ENCODE measurements at regions not wholly inside any gene's neighbourhood (a gene's known extent, or its start where the extent isn't known, plus 50 kb on each side); places are given as distances from the start of the nearest gene placed in this dataset.

DNA sequence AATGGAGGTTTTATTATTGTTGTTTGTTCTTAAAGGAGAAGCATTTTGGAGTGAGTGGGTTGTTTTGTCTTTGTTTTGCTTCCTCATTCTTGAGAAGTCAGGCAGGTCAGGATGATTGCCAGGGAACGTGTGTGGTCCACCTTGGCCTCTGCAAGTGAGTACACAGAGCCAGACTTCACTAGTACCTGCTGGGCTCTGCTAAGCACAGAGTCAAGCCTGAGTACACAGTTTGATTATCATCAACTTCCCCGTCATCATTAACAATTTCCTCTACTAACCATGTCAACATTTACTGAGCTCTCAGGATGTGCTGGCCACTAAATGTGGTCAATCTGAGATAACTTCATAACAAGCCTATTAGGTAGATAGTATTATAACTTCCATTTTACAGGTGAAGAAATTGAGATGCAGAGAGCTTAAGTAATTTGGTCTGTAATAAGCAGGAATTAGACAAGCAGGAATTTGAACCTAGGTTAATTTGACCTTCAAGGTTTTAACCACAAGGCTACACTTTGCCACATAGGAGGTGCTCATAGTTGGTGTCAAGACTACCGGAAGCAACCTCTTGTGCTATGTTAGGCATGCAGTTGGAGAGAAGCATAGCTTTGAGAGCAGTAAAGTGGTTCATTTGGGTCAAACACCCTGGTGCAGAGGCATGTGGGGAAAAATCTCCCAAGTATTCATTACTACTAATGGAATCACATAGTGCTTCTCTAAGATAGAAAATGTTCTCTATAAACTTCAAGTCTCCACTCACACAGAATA lies 178.3 kb downstream of the NUAK1 start:
- TF ChIP-seq, protein P1, sequence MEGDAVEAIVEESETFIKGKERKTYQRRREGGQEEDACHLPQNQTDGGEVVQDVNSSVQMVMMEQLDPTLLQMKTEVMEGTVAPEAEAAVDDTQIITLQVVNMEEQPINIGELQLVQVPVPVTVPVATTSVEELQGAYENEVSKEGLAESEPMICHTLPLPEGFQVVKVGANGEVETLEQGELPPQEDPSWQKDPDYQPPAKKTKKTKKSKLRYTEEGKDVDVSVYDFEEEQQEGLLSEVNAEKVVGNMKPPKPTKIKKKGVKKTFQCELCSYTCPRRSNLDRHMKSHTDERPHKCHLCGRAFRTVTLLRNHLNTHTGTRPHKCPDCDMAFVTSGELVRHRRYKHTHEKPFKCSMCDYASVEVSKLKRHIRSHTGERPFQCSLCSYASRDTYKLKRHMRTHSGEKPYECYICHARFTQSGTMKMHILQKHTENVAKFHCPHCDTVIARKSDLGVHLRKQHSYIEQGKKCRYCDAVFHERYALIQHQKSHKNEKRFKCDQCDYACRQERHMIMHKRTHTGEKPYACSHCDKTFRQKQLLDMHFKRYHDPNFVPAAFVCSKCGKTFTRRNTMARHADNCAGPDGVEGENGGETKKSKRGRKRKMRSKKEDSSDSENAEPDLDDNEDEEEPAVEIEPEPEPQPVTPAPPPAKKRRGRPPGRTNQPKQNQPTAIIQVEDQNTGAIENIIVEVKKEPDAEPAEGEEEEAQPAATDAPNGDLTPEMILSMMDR (IDR thresholded peaks at IDR 0.05), result no peak
- TF ChIP-seq POLR2AphosphoS5 (IDR thresholded peaks at IDR 0.05; ENCODE audit: insufficient read depth in 1 of 2, low read depth in 1 of 2) (no peak), POLR2A (IDR thresholded peaks at IDR 0.05) (no peak)
